ENCODE measurements at regions not wholly inside any gene's neighbourhood (a gene's known extent, or its start where the extent isn't known, plus 50 kb on each side); places are given as distances from the start of the nearest gene placed in this dataset.

DNA sequence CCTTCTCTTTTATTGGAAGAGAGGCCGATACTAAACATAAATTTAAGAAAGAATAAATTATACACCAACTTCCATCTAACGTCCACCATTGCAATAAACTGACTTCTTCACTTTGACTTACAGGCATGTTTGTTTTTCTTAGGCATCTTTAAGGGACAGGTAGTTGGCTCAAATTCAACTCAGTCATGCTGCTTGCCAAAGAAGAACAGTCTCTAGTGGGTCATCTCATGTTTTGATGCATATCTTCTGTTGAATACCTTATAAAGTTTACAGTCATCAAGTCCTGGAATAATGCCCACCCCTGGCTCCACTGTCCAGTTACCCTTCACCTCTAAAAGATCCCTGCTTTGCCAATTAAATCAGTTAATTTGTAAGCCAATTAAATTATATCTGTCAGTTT is 328.2 kb upstream of the GRAMD2B start:
- DNase-seq (ENCODE audit: low read depth in 1 of 2, low spot score in 1 of 2) = peak in 1 of 2 experiments; percentile 35
- TF ChIP-seq JUND (IDR thresholded peaks at IDR 0.05; ENCODE audit: low read depth) = no peak
- in situ Hi-C loops (cut with HindIII; ENCODE audit: low pct_unique_long_range_greater_than_20kb, low sequenced_read_pairs) = no loop called here

DNA sequence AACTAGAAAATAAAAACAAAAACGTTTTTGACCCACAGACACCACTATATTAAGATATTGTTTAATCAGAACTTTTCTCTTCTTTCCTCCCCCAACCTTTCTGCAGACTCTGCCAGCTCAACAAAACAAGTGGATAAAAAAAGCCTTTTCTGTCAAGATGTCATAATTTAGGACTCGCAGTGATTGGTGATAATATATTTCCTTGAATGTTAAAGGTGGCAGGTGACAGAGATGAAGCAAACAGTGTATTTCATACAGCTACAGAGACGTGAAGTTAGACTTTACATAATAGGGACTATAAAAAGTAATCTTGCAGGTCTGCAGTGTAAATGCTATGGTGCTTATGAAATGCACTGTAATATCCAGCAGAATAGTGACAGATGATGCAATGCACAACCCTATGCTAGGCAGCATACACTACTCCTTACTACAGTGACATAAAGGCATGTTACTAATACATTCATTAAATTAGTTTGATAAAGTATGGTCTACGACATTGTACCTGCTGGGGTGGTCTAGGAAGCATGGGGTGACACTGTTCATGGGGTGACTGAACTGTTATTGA is 326.7 kb upstream of the GRAMD2B start:
- no peak for TF ChIP-seq JUND (IDR thresholded peaks at IDR 0.05; ENCODE audit: low read depth)
- in situ Hi-C loops (cut with HindIII; ENCODE audit: low pct_unique_long_range_greater_than_20kb, low sequenced_read_pairs) = no loop called here
- no peak for DNase-seq (ENCODE audit: low read depth in 1 of 2, low spot score in 1 of 2)

GRCh38 chr5:126097876-126098275 is 325.3 kb upstream of the GRAMD2B start:
- no peak for DNase-seq (ENCODE audit: low read depth in 1 of 2, low spot score in 1 of 2)
- in situ Hi-C loops (cut with HindIII; ENCODE audit: low pct_unique_long_range_greater_than_20kb, low sequenced_read_pairs) = no loop called here
- TF ChIP-seq JUND (IDR thresholded peaks at IDR 0.05; ENCODE audit: low read depth) = no peak

DNA sequence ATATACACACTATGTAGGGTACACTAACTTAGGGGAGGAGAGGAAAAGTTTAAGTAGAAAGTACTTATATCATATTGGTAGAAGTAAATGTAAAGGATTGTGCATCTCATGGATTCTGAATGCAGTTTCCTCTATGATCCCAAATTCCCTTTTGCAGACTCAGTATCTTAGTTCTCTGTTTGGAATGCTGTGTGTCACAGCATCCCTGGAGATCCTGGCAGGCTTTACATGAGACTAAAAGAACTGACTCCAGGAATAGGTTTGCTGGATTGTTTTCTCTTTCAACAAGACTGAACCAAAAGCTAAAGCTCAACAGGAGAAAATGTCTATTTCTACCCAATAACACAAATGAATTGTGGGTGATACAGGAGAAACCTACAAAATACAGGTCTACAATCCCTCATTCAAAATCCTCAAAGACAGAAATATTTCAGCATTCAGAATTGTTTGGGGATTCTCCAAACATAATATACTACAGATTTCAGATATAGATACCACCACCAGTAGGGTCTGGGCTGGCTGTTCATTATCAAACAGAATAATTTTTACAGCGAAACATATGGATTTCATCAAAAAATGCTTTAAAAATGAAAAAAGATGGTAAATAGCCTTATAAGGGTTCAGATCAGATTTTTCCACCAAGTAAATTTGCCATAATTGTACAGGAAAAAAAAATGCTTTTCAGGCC is 324.7 kb upstream of the GRAMD2B start:
- TF ChIP-seq JUND (IDR thresholded peaks at IDR 0.05; ENCODE audit: low read depth) = no peak
- in situ Hi-C loops (cut with HindIII; ENCODE audit: low pct_unique_long_range_greater_than_20kb, low sequenced_read_pairs) = no loop called here
- DNase-seq (ENCODE audit: low read depth in 1 of 2, low spot score in 1 of 2) = no peak

- in situ Hi-C loops (cut with HindIII; ENCODE audit: low pct_unique_long_range_greater_than_20kb, low sequenced_read_pairs) = no loop called here
- no peak for DNase-seq (ENCODE audit: low read depth in 1 of 2, low spot score in 1 of 2)
- no peak for TF ChIP-seq JUND (IDR thresholded peaks at IDR 0.05; ENCODE audit: low read depth)
Observed at GRCh38 chr5:126099077-126099476, 324.1 kb upstream of the GRAMD2B start.

DNA sequence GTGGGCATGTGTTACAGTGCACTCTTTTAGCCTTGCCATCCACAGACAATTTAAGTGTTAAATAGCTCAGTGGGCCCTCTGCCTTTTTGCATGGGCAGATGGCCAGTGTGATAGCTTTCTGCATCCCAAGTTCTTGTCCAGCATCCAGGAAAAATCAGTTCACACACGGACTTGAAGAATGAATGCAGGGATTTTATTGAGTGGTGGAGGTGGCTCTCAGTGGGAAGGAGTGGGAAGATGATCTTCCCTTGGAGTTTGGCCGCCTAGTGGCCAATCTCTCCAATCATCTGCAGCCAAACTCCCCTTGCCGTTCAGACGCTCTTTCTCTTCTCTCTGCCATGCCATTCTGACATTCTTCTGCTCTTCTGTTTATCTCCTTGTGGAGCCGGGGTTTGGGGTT is 322.4 kb upstream of the GRAMD2B start:
- TF ChIP-seq JUND (IDR thresholded peaks at IDR 0.05; ENCODE audit: low read depth) = no peak
- DNase-seq (ENCODE audit: low read depth in 1 of 2, low spot score in 1 of 2) = peak in 1 of 2 experiments; percentile 55
- in situ Hi-C loops (cut with HindIII; ENCODE audit: low pct_unique_long_range_greater_than_20kb, low sequenced_read_pairs) = no loop called here

DNA sequence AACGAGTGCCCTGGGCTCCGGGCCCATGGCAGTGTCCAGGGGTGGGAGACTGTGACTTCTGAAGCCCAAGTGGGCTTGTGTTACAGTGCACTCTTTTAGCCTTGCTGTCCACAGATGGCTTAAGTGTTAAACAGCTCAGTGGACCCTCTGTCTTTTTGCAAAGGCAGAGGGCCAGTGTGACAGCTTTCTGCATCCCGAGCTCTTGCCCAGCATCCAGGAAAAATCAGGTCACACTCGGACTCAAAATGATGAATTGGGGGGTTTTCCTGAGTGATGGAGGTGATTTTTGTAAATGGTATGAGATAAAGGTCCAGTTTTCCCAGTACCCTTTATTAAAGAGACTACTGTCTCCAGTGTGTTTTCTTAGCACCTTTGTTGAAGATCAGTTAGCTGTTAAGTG is 321.3 kb upstream of the GRAMD2B start:
- in situ Hi-C loops (cut with HindIII; ENCODE audit: low pct_unique_long_range_greater_than_20kb, low sequenced_read_pairs) = no loop called here
- DNase-seq (ENCODE audit: low read depth in 1 of 2, low spot score in 1 of 2) = no peak
- no peak for TF ChIP-seq JUND (IDR thresholded peaks at IDR 0.05; ENCODE audit: low read depth)

- in situ Hi-C loops (cut with HindIII; ENCODE audit: low pct_unique_long_range_greater_than_20kb, low sequenced_read_pairs) = no loop called here
- TF ChIP-seq JUND (IDR thresholded peaks at IDR 0.05; ENCODE audit: low read depth) = no peak
- no peak for DNase-seq (ENCODE audit: low read depth in 1 of 2, low spot score in 1 of 2)
Observed at GRCh38 chr5:126103050-126103449, 320.2 kb upstream of the GRAMD2B start.

DNA sequence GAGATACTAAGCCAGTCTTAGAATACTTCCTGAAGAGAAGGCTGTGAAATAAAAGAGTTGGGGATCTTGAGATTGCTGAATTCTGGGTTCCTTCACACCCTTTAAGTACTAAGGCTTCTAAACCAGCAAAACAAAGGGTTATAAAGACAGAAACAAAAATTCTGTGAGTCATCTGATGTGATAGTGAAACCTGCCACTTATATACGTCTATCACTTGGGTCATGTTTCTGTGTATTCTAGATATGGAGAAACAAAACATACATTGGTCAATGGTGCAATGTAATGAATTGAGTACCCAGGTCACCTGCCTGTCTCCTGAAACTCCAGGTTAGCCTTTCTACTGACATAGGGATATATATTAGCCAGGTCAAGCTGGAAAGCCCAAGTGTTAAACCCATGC is 319.3 kb upstream of the GRAMD2B start:
- TF ChIP-seq JUND (IDR thresholded peaks at IDR 0.05; ENCODE audit: low read depth) = no peak
- in situ Hi-C loops (cut with HindIII; ENCODE audit: low pct_unique_long_range_greater_than_20kb, low sequenced_read_pairs) = no loop called here
- no peak for DNase-seq (ENCODE audit: low read depth in 1 of 2, low spot score in 1 of 2)

GRCh38 chr5:126104341-126104740 is 318.9 kb upstream of the GRAMD2B start:
- TF ChIP-seq JUND (IDR thresholded peaks at IDR 0.05; ENCODE audit: low read depth) = no peak
- in situ Hi-C loops (cut with HindIII; ENCODE audit: low pct_unique_long_range_greater_than_20kb, low sequenced_read_pairs) = no loop called here

GRCh38 chr5:126104951-126105350 is 318.3 kb upstream of the GRAMD2B start:
- DNase-seq (ENCODE audit: low read depth in 1 of 2, low spot score in 1 of 2) = no peak
- no peak for TF ChIP-seq JUND (IDR thresholded peaks at IDR 0.05; ENCODE audit: low read depth)

More at GRCh38 chr5:126104341-126104740, 318.9 kb upstream of the GRAMD2B start:
- no peak for DNase-seq (ENCODE audit: low read depth in 1 of 2, low spot score in 1 of 2)

GRCh38 chr5:126106029-126106428 is 317.2 kb upstream of the GRAMD2B start:
- no peak for DNase-seq (ENCODE audit: low read depth in 1 of 2, low spot score in 1 of 2)
- TF ChIP-seq JUND (IDR thresholded peaks at IDR 0.05; ENCODE audit: low read depth) = no peak
- in situ Hi-C loops (cut with HindIII; ENCODE audit: low pct_unique_long_range_greater_than_20kb, low sequenced_read_pairs) = no loop called here

More at GRCh38 chr5:126104951-126105350, 318.3 kb upstream of the GRAMD2B start:
- in situ Hi-C loops (cut with HindIII; ENCODE audit: low pct_unique_long_range_greater_than_20kb, low sequenced_read_pairs) = no loop called here

- in situ Hi-C loops (cut with HindIII; ENCODE audit: low pct_unique_long_range_greater_than_20kb, low sequenced_read_pairs) = no loop called here
- no peak for TF ChIP-seq JUND (IDR thresholded peaks at IDR 0.05; ENCODE audit: low read depth)
Observed at GRCh38 chr5:126107381-126107780, 315.8 kb upstream of the GRAMD2B start.

GRCh38 chr5:126108470-126108869 is 314.7 kb upstream of the GRAMD2B start:
- no peak for TF ChIP-seq JUND (IDR thresholded peaks at IDR 0.05; ENCODE audit: low read depth)
- DNase-seq (ENCODE audit: low read depth in 1 of 2, low spot score in 1 of 2) = no peak
- in situ Hi-C loops (cut with HindIII; ENCODE audit: low pct_unique_long_range_greater_than_20kb, low sequenced_read_pairs) = no loop called here

More at GRCh38 chr5:126107381-126107780, 315.8 kb upstream of the GRAMD2B start:
- no peak for DNase-seq (ENCODE audit: low read depth in 1 of 2, low spot score in 1 of 2)
